CD4-positive, alpha-beta T cell treated with Interleukin-15 for 4 hours (primary cell): ENCODE measurements at regions not wholly inside any gene's neighbourhood (a gene's known extent, or its start where the extent isn't known, plus 50 kb on each side); places are given as distances from the start of the nearest gene placed in this dataset.

Experiments used
- DNase-seq: peaks from one replicate; pipeline ENCODE4 v3.0.0-alpha.2; 2020; ENCODE audit warnings: low spot score

- DNase-seq, result peak; percentile 62
Measured at GRCh38 chr1:101290922-101291561, 54.2 kb downstream of the S1PR1 start.

- no peak for DNase-seq
Measured at GRCh38 chr1:101291562-101292380, 55.0 kb downstream of the S1PR1 start.

- DNase-seq, result peak; percentile 78
Measured at GRCh38 chr1:101293461-101294051, 56.7 kb downstream of the S1PR1 start.

GRCh38 chr1:101295209-101295608 is 58.4 kb downstream of the S1PR1 start:
- peak; percentile 44 for DNase-seq

- peak; percentile 33 for DNase-seq
Measured at GRCh38 chr1:101298663-101299062, 61.8 kb downstream of the S1PR1 start.

GRCh38 chr1:101299141-101299540 is 62.3 kb downstream of the S1PR1 start:
- DNase-seq, result no peak

GRCh38 chr1:101299710-101300109 is 62.9 kb downstream of the S1PR1 start:
- no peak for DNase-seq

- DNase-seq, result no peak
Measured at GRCh38 chr1:101300916-101301315, 64.1 kb downstream of the S1PR1 start.

GRCh38 chr1:101301446-101302057 is 64.7 kb downstream of the S1PR1 start:
- DNase-seq, result no peak

GRCh38 chr1:101302831-101303511 is 66.2 kb downstream of the S1PR1 start:
- no peak for DNase-seq

- DNase-seq, result no peak
Measured at GRCh38 chr1:101307985-101308689, 71.3 kb downstream of the S1PR1 start.

- DNase-seq, result no peak
Measured at GRCh38 chr1:101308935-101309333, 72.1 kb downstream of the S1PR1 start.

- peak; percentile 86 for DNase-seq
Measured at GRCh38 chr1:101309334-101310311, 72.8 kb downstream of the S1PR1 start.

GRCh38 chr1:101310506-101310905 is 73.7 kb downstream of the S1PR1 start:
- no peak for DNase-seq

- peak; percentile 37 for DNase-seq
Measured at GRCh38 chr1:101311146-101311920, 74.5 kb downstream of the S1PR1 start.

- peak; percentile 38 for DNase-seq
Measured at GRCh38 chr1:101312147-101312546, 75.3 kb downstream of the S1PR1 start.

GRCh38 chr1:101313356-101313755 is 76.5 kb downstream of the S1PR1 start:
- no peak for DNase-seq

- DNase-seq, result no peak
Measured at GRCh38 chr1:101314244-101314643, 77.4 kb downstream of the S1PR1 start.

GRCh38 chr1:101316256-101316655 is 79.4 kb downstream of the S1PR1 start:
- DNase-seq, result no peak
